Tongue (tissue), 1 donor: ENCODE measurements at regions not wholly inside any gene's neighbourhood (a gene's known extent, or its start where the extent isn't known, plus 50 kb on each side); places are given as distances from the start of the nearest gene placed in this dataset.

ENCODE experiments used
- DNase-seq: peaks from one replicate; pipeline ENCODE4 v3.0.0-alpha.2; 2015

GRCh38 chr20:23253524-23253923 lies 97.1 kb upstream of the NXT1 start:
- DNase-seq = no peak

- no peak for DNase-seq
These were observed 98.8 kb upstream of the NXT1 start for GRCh38 chr20:23251779-23252178.

DNA sequence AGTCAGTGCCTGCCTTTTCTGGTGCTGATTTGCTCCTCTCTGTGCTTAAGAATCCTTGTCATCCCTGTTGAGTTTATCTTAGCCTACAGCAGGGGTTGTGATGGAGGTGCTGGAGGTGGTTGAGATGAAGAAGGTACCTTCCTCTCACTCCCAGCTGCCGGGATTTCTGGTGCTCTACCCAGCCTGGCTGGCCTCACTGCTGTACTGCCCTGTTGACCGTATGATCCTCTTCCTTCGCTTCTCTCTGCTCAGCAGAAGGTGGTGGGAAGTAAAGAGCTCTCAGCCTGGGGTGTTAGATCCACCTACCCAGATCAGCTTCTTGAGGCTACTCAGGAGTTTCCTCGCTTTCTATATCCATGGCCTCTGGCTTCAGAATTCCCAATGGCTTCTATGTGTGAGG lies 101.0 kb upstream of the NXT1 start:
- DNase-seq = no peak

DNA sequence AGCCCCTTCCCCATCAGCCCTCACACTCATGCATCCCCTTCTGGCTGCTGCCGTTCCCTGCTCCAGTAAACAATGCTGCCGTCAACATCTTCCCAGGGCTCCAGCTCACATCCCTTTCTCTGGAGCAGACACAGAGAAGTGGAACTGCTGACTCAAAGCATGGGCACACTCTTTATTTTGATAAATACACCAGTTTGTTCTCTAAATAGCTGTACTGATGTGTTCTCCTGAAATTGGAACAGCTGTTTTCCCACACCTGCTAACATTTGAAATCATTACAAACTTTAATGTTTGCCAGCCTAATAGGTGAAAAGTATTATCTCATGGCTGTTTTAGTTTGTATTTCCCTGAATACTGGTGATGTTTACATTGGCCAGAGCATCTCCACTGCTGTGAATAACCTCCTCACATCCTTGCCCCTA lies 102.1 kb upstream of the NXT1 start:
- DNase-seq = no peak

- DNase-seq = no peak
These were observed 103.6 kb upstream of the NXT1 start for GRCh38 chr20:23246717-23247664.

GRCh38 chr20:23245553-23246181 lies 104.9 kb upstream of the NXT1 start:
- DNase-seq = peak; percentile 63

DNA sequence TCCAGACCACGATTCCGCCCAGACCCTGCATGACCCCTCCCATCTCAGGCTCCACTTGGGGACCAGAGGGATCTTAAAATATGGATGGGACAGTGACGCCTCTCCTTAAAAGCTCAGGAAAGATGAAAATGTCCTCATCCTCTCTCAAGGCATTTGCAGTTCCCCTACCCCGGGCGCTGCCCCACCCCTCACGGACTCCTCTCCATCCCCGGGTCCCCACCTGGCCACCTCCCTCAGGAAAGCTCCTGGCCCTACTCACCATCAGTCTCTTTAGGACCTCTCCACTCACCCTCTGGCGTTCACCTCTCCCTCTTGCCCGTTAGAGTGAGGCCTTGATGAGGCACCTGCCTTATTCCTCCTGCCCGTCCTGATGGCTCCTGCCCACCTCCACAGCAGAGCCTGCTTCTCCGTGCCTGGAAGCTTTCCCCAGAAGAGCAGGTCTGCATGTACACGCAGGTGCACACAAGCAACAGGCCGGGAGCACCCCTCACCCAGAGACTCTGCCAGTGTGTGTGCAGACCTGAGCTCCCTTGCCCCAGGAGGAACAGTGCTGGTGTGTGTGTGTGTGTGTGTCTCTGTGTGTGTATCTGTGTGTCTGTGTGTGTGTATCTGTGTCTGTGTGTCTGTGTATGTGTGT lies 105.6 kb upstream of the NXT1 start:
- DNase-seq = no peak

GRCh38 chr20:23244156-23244915 lies 106.3 kb upstream of the NXT1 start:
- DNase-seq = no peak

DNA sequence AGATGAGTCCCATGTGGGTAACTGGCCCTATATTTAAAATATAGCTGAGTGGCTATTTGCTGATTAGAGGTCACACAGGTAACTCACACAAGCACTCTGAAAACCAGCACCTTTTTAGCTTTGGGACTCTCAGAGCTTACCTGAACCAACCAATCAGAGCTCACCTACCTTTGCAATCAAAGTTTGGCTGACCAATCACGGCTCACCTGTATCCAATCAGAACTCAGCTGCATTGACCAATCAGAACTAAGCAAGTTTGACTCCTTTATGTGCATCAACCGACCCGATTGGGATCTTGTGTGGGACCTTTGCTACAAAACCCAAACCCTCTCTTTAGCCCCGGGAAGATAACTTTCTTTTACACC lies 106.8 kb upstream of the NXT1 start:
- DNase-seq = no peak

- DNase-seq = peak; percentile 45
These were observed 107.9 kb upstream of the NXT1 start for GRCh38 chr20:23242556-23243180.

- DNase-seq = no peak
These were observed 108.5 kb upstream of the NXT1 start for GRCh38 chr20:23242104-23242503.

DNA sequence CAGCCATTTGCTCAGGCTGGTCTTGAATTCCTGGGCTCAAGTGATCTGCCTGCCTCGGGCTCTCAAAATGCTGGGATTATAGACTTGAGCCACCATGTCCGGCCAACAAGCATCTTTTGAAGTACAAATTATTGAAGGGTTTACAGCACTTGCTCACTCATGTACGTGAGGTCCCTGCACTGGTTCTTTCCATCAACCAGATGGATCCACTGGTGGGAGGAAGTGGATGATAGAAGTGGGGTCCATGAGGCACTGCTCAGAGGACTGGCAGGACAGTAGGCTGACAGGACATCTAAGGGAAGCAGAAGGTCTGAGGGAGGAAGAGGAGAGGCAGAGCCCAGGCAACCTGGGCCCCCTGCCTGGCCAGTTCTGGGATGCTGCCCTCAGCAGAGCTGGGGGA lies 109.2 kb upstream of the NXT1 start:
- DNase-seq = no peak

DNA sequence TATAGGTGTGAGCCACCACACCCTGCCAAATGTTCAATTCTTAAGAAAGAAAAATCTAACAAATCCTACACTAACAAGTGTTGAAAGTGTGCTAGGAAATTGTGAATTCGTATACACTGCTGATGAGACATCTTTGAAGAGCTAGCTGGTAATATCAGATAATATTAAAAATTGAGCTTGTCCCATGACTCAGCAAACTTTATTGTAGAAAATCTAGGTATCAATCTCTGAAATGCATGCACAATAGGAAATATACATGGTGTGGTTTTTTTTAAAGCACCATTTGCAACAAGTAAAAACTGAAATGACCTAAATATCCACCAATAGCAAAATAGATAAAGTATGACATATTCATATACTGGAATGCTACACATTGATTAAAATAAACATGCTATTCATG lies 110.1 kb upstream of the NXT1 start:
- no peak for DNase-seq

DNA sequence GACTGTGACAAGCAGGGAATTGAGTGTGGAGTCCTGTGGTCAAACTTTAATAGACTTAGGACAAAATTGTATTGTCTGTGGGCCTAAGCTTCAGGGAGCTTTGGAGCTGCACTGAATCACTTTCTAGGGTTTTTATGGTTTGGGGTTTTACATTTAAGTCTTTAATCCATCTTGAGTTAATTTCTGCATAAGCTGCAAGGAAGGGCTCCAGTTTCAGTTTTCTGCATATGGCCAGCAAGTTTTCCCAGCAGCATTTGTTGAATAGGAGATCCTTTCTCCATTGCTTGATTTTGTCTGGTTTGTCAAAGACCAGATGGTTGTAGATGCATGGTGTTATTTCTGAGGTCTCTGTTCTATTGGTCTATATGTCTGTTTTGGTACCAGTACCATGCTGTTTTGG lies 113.4 kb upstream of the NXT1 start:
- DNase-seq = no peak

DNA sequence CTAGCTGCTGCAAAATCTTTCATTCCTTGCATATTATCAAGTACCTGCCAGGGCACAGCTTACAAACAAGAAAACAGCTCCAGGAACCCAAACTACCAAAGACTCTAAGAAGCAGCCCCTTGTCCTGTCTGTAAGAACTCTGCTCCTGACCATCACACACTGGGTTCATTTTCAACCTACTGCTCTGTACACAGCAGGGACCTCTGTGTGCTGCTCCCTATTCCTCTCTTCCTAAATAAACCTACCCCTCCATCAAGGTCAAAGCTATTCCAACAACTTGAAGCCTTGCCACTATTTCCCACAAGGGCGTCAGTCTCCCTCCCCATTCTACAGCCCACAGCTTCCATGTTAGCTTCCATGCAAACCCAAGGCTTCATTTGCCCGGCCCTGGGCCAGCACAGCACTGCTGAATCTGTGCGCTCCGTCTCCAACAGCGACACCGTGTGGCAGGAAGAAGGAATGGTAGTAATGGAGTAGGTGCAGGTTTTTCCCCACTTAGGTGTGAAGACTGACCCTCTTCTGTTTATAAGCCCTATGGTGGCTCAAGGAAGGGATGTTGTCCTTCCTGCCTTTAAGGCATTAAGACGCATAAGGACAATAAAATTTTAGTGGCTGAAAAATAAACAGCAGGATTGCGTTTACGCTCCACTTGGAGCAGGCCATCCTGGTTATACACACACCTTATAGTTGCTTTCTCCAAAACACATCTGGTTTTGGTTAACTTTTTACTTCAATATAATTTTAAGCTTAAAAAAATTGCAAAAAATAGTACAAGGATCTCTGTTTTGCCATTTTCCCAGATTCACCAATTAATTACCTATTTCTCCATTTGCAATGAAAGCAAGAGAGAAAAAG lies 115.2 kb upstream of the NXT1 start:
- peak; percentile 81 for DNase-seq

- DNase-seq = peak; percentile 70
These were observed 116.1 kb upstream of the NXT1 start for GRCh38 chr20:23234311-23235078.

DNA sequence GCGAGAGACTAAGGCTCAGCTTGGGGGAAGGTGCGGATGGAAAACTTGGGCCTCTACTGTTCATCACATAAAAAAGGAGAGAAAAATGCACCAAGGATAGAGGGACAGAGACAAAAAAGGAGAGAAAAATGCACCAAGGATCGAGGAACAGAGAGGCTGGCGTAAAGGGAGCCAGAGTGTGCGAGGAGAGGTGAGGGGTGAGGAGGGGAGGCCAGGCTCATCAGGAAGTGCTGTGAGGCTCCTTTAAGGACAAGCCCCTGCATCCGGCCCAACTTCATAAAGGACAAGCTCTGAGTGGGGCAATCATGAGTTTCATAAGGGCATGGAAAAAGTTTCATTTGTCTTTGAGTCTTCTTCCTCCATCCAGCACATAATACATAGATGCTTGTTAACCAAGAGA lies 117.2 kb upstream of the NXT1 start:
- DNase-seq = no peak

DNA sequence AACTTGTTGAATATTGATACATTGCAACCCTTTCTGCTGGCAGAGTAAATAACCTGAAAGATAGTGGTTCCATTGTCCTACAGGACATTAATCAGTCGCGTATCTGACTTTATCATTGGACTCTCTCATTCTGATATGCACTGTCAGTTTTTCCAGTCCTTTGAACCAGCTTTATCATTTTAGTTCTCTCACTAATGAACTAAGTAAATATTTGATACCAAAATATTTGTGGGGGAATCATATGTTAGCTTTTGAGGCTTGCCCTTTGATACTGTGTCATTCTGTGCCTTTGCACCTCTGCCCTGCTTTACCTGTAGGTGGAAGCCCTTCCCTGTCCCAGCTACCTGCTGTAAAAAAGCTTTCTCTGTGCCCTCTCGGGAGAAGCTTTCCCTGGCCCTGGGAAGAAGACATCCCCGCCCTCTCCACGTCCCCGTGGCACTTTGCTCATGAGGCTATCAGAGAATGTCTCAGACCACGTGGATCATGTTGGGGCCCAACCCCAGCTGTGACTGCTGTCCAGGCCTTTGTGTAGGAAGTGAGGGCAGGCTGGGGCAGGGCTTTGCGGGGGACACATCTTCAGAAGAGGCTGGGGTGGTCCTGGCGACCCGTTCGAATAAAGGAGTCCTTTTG lies 117.8 kb upstream of the NXT1 start:
- DNase-seq = no peak

GRCh38 chr20:23232219-23232581 lies 118.4 kb upstream of the NXT1 start:
- no peak for DNase-seq
